ENCODE measurements at regions not wholly inside any gene's neighbourhood (a gene's known extent, or its start where the extent isn't known, plus 50 kb on each side); places are given as distances from the start of the nearest gene placed in this dataset.

- 6% methylated on average over 9 of the region's 9 CpGs for WGBS (ENCODE audit: low lambda C conversion rate)
- no peaks in the 10 kb centered on the region for H3K79me2 ChIP-seq (ENCODE audit: insufficient read depth, low read length)
- in situ Hi-C loops (cut with HindIII; ENCODE audit: extremely low pct_ligation_motif_present, low pct_unique_long_range_greater_than_20kb), result no loop called here
- H3K4me3 ChIP-seq (replicated peaks in 1 of 3; ENCODE audit: insufficient read depth in 1 of 3, low read depth in 2 of 3, low read length in 3 of 3), result no peak overlapping the region
- no TSS peak for BruUV-seq (replicated peaks)
- no peaks in the 10 kb centered on the region for H3K36me3 ChIP-seq (replicated peaks in 1 of 2; ENCODE audit: control insufficient read depth in 1 of 2, insufficient read depth in 2 of 2, low read length in 2 of 2)
- DNase-seq (ENCODE audit: low spot score) (no peak), FAIRE-seq (no peak), ATAC-seq (no peak)
- no peaks in the 10 kb centered on the region for H3K27me3 ChIP-seq (ENCODE audit: control insufficient read depth in 1 of 2, insufficient read depth in 2 of 2, low read length in 2 of 2)
- H2AFZ ChIP-seq (ENCODE audit: low read length), result no peak overlapping the region
- intact Hi-C loops (cut with micrococcal nuclease; ENCODE audit: unreplicated experiment), result no loop called here
- no peak overlapping the region for H3K9ac ChIP-seq (ENCODE audit: insufficient read depth, low read depth, low read length)
- ChIA-PET POLR2A (no interaction called here), CTCF (ENCODE audit: low intra/inter-chr PET ratio, low total read pairs) (no interaction called here)
- TF ChIP-seq PAF1 (CRISPR knock-in tag; IDR thresholded peaks at IDR 0.05), result no peak
- TF ChIP-seq ZNF839 (CRISPR knock-in tag; IDR thresholded peaks at IDR 0.05; ENCODE audit: borderline replicate concordance), result no peak
- no peak for TF ChIP-seq TSC22D2 (CRISPR knock-in tag; IDR thresholded peaks at IDR 0.05; ENCODE audit: borderline replicate concordance)
- no peak for TF ChIP-seq HCFC1 (IDR thresholded peaks at IDR 0.05; ENCODE audit: low read depth, low read length)
- no peak for TF ChIP-seq NAIF1 (CRISPR knock-in tag; IDR thresholded peaks at IDR 0.05; ENCODE audit: borderline replicate concordance)
- no peak for TF ChIP-seq ZBTB7A (CRISPR knock-in tag; IDR thresholded peaks at IDR 0.05)
- TF ChIP-seq, protein P1, sequence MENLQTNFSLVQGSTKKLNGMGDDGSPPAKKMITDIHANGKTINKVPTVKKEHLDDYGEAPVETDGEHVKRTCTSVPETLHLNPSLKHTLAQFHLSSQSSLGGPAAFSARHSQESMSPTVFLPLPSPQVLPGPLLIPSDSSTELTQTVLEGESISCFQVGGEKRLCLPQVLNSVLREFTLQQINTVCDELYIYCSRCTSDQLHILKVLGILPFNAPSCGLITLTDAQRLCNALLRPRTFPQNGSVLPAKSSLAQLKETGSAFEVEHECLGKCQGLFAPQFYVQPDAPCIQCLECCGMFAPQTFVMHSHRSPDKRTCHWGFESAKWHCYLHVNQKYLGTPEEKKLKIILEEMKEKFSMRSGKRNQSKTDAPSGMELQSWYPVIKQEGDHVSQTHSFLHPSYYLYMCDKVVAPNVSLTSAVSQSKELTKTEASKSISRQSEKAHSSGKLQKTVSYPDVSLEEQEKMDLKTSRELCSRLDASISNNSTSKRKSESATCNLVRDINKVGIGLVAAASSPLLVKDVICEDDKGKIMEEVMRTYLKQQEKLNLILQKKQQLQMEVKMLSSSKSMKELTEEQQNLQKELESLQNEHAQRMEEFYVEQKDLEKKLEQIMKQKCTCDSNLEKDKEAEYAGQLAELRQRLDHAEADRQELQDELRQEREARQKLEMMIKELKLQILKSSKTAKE (CRISPR knock-in tag; IDR thresholded peaks at IDR 0.05; ENCODE audit: borderline replicate concordance), result no peak
- TF ChIP-seq MATR3 (CRISPR knock-in tag; IDR thresholded peaks at IDR 0.05), result no peak
- TF ChIP-seq TBX2 (CRISPR knock-in tag; IDR thresholded peaks at IDR 0.05; ENCODE audit: borderline replicate concordance), result no peak
- TF ChIP-seq DPF2 (CRISPR knock-in tag; IDR thresholded peaks at IDR 0.05; ENCODE audit: borderline replicate concordance, low read depth), result no peak
- no peak for TF ChIP-seq ZNF639 (CRISPR knock-in tag; conservative IDR thresholded peaks at IDR 0.05)
- H4K20me1 ChIP-seq (ENCODE audit: insufficient read depth, low read length), result no peaks in the 10 kb centered on the region
- no peaks in the 10 kb centered on the region for H3K9me3 ChIP-seq (ENCODE audit: low read length)
- no peak overlapping the region for H3K27ac ChIP-seq (ENCODE audit: extremely low read length, insufficient read depth, low read length)
- no peak overlapping the region for H3K4me2 ChIP-seq (ENCODE audit: low read depth, low read length)
- no peaks in the 10 kb centered on the region for H3K4me1 ChIP-seq (ENCODE audit: insufficient read depth, low read length)
Measured at GRCh38 chr6:86474081-86474480, 463.2 kb upstream of the HTR1E start.
